Liver (tissue), 8 donors: ENCODE measurements at regions not wholly inside any gene's neighbourhood (a gene's known extent, or its start where the extent isn't known, plus 50 kb on each side); places are given as distances from the start of the nearest gene placed in this dataset.

Experiments used
- DNase-seq: peaks from one replicate; pipeline ENCODE4 v3.0.0-alpha.2; 2017; ENCODE audit warnings: low spot score
- H3K27ac ChIP-seq, 2 donors: one replicate each; pipeline ENCODE4 v1.7.0; 2013; ENCODE audit warnings: inconsistent platforms in 2 of 2, low read length in 2 of 2, control low read depth in 1 of 2, low read depth in 1 of 2, mild to moderate bottlenecking in 1 of 2
- H3K27me3 ChIP-seq, 4 donors: one replicate each; pipeline versions ENCODE4 v1.6.1 to v1.7.0; 2013; ENCODE audit warnings: low read length in 3 of 4, inconsistent platforms in 1 of 4, mild to moderate bottlenecking in 1 of 4, moderate library complexity in 1 of 4; ENCODE audit not compliant: control insufficient read depth in 4 of 4, insufficient read depth in 4 of 4
- H3K36me3 ChIP-seq, 4 donors: one replicate each; pipeline versions ENCODE4 v1.6.1 to v1.7.0; 2013; ENCODE audit warnings: low read length in 3 of 4, mild to moderate bottlenecking in 3 of 4, low read depth in 1 of 4, moderate library complexity in 1 of 4; ENCODE audit not compliant: control insufficient read depth in 4 of 4, insufficient read depth in 3 of 4
- H3K4me1 ChIP-seq, 4 donors: one replicate each; pipeline versions ENCODE4 v1.6.1 to v1.7.0; 2013; ENCODE audit warnings: low read length in 3 of 4, mild to moderate bottlenecking in 3 of 4, moderate library complexity in 1 of 4; ENCODE audit not compliant: control insufficient read depth in 4 of 4, insufficient read depth in 4 of 4
- H3K4me3 ChIP-seq, 3 donors: one replicate each; pipeline versions ENCODE4 v1.6.1 to v1.7.0; 2013; ENCODE audit warnings: low read length in 3 of 3, control low read depth in 1 of 3, low read depth in 1 of 3, mild to moderate bottlenecking in 1 of 3
- H3K9ac ChIP-seq, 2 donors: one replicate each; pipeline ENCODE4 v1.7.0; 2013; ENCODE audit warnings: low read length in 2 of 2, mild to moderate bottlenecking in 2 of 2, moderate library complexity in 2 of 2, control low read depth in 1 of 2, low read depth in 1 of 2
- H3K9me3 ChIP-seq, 4 donors: one replicate each; pipeline versions ENCODE4 v1.6.1 to v1.7.0; 2013; ENCODE audit warnings: low read length in 3 of 4; ENCODE audit not compliant: control insufficient read depth in 4 of 4
- EGR1 ChIP-seq, 2 donors: IDR thresholded peaks; 2 replicates each; pipeline ENCODE4 v1.6.1; 2016 to 2018; ENCODE audit warnings: antibody characterized with exemption in 2 of 2, low read depth in 2 of 2
- GABPA ChIP-seq, 2 donors: IDR thresholded peaks in 1 of 2; conservative IDR thresholded peaks in 1 of 2; 2 replicates each; pipeline ENCODE4 v1.6.1; 2016; ENCODE audit warnings: antibody characterized with exemption in 2 of 2, mild to moderate bottlenecking in 1 of 2, moderate library complexity in 1 of 2
- HNF4G ChIP-seq: IDR thresholded peaks from 2 replicates; pipeline ENCODE4 v1.6.1; 2016; ENCODE audit warnings: antibody characterized with exemption
- JUND ChIP-seq, 2 donors: IDR thresholded peaks; 2 replicates each; pipeline ENCODE4 v1.6.1; 2016; ENCODE audit warnings: antibody characterized with exemption in 2 of 2
- NR2F2 ChIP-seq: IDR thresholded peaks from 2 replicates; pipeline ENCODE4 v1.6.1; 2016; ENCODE audit warnings: antibody characterized with exemption
- RAD21 ChIP-seq, 2 donors: IDR thresholded peaks; 2 replicates each; pipeline ENCODE4 v1.6.1; 2016; ENCODE audit warnings: antibody characterized with exemption in 2 of 2, mild to moderate bottlenecking in 2 of 2
- RXRA ChIP-seq, 2 donors: IDR thresholded peaks; 2 replicates each; pipeline ENCODE4 v1.6.1; 2017 to 2018; ENCODE audit warnings: antibody characterized with exemption in 2 of 2, mild to moderate bottlenecking in 1 of 2
- SP1 ChIP-seq: IDR thresholded peaks from 2 replicates; pipeline ENCODE4 v1.6.1; 2018; ENCODE audit warnings: antibody characterized with exemption, mild to moderate bottlenecking
- TAF1 ChIP-seq: conservative IDR thresholded peaks from 2 replicates; pipeline ENCODE4 v1.6.1; 2016; ENCODE audit warnings: antibody characterized with exemption, mild to moderate bottlenecking
- YY1 ChIP-seq: IDR thresholded peaks from 2 replicates; pipeline ENCODE4 v1.6.1; 2016; ENCODE audit warnings: antibody characterized with exemption, mild to moderate bottlenecking
- WGBS: extraction: QIAGEN DNeasy Blood & Tissue Kit; methylation state at CpG from one replicate; pipeline ENCODE4 v1.1.7; 2013; 5-methylcytosine and 5-hydroxymethylcytosine counted together
- TF ChIP-seq, protein P1 (sequence below): IDR thresholded peaks from 2 replicates; pipeline ENCODE4 v1.6.1; 2016; ENCODE audit warnings: antibody characterized with exemption, mild to moderate bottlenecking
- TF ChIP-seq, protein P2 (sequence below): fragments of 150-350 bp; IDR thresholded peaks from 2 replicates; pipeline ENCODE4 v1.5.1; 2017; ENCODE audit warnings: improper control_type of control experiment, low read depth, low read length; ENCODE audit not compliant: missing input control
- TF ChIP-seq, protein P3 (sequence below): IDR thresholded peaks from 2 replicates; pipeline ENCODE4 v1.6.1; 2016; ENCODE audit warnings: antibody characterized with exemption
- TF ChIP-seq, protein P4 (sequence below): IDR thresholded peaks from 2 replicates; pipeline ENCODE4 v1.6.1; 2016; ENCODE audit warnings: antibody characterized with exemption
- donor health status: healthy.
- donor health status: healthy.
- donor health status: healthy.
- donor health status: healthy.
- donor health status: healthy.

DNA sequence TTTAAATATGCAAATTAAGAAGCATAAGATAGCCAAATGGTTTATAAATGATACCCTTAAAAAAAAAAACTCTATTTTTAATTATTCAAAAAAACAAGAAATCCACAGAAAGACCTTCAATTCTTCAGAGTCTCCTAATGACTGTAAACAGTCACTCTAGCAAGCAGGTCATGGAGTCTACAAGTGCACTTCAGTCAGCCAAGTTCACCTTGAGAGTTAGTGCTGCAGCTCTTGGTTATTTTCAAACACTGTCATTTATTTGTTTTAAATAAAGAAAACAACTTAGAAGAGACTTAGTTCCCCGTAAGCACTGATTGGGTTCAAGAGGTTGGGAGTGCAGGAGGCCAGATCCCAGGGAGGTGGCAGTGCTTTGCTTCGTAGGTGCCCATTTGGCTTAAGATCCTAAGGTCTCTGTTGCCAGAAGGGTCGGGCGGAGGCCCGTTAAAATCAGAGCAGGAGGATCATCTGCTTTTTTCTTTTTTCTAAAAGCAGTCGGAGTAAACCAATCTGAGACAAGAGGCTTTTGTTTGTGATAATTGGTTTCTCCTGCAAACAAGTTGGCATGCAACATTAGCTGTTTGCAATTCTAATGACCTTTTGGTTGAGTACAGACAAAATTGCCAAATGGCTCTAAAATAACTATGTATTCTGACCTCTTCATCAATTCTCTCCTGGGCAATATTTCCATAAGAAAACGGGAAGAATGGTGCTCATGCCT, 86.4 kb upstream of the ELMO1 start:
- Histone ChIP-seq H3K4me1 (no peaks in the 10 kb centered on the region), H3K4me3 (no peak overlapping the region), H3K36me3 (no peaks in the 10 kb centered on the region), H3K9me3 (no peaks in the 10 kb centered on the region), H3K9ac (no peak overlapping the region), H3K27me3 (no peaks in the 10 kb centered on the region), H3K27ac (no peak overlapping the region)
- DNase-seq, result no peak
- TF ChIP-seq HNF4G, result no peak
- no peak for TF ChIP-seq RXRA (IDR thresholded peaks at IDR 0.05)
- TF ChIP-seq GABPA (IDR thresholded peaks at IDR 0.05 in 1 of 2, conservative IDR thresholded peaks at IDR 0.05 in 1 of 2), result no peak
- WGBS, result 74% methylated on average over 7 of the region's 7 CpGs

DNA sequence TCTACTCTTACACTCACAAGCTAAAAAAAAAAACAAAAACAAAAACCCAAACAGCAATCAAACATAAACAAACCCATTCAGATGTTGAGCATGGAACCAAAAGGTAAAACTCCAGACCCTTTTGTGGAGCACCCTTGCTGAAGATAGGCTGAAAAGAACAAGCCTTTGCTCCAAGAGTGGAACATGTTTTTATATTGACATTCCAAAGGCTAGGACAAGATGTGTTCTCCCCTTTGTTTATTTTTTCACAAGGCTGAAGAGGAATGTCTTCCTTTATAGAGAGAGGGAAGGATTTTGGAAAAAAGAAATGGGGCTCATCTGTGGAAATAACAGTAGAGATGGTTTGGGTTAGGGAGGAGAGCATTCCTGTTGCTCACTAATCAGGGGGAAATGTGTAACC, 87.2 kb upstream of the ELMO1 start:
- TF ChIP-seq, protein P1, sequence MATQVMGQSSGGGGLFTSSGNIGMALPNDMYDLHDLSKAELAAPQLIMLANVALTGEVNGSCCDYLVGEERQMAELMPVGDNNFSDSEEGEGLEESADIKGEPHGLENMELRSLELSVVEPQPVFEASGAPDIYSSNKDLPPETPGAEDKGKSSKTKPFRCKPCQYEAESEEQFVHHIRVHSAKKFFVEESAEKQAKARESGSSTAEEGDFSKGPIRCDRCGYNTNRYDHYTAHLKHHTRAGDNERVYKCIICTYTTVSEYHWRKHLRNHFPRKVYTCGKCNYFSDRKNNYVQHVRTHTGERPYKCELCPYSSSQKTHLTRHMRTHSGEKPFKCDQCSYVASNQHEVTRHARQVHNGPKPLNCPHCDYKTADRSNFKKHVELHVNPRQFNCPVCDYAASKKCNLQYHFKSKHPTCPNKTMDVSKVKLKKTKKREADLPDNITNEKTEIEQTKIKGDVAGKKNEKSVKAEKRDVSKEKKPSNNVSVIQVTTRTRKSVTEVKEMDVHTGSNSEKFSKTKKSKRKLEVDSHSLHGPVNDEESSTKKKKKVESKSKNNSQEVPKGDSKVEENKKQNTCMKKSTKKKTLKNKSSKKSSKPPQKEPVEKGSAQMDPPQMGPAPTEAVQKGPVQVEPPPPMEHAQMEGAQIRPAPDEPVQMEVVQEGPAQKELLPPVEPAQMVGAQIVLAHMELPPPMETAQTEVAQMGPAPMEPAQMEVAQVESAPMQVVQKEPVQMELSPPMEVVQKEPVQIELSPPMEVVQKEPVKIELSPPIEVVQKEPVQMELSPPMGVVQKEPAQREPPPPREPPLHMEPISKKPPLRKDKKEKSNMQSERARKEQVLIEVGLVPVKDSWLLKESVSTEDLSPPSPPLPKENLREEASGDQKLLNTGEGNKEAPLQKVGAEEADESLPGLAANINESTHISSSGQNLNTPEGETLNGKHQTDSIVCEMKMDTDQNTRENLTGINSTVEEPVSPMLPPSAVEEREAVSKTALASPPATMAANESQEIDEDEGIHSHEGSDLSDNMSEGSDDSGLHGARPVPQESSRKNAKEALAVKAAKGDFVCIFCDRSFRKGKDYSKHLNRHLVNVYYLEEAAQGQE, result no peak
- TF ChIP-seq HNF4G (no peak), YY1 (no peak), NR2F2 (no peak), JUND (IDR thresholded peaks at IDR 0.05) (no peak), SP1 (no peak), EGR1 (IDR thresholded peaks at IDR 0.05; ENCODE audit: low read depth in 2 of 2) (no peak), GABPA (IDR thresholded peaks at IDR 0.05 in 1 of 2, conservative IDR thresholded peaks at IDR 0.05 in 1 of 2) (no peak), RAD21 (IDR thresholded peaks at IDR 0.05) (no peak), TAF1 (no peak)
- TF ChIP-seq, protein P2, sequence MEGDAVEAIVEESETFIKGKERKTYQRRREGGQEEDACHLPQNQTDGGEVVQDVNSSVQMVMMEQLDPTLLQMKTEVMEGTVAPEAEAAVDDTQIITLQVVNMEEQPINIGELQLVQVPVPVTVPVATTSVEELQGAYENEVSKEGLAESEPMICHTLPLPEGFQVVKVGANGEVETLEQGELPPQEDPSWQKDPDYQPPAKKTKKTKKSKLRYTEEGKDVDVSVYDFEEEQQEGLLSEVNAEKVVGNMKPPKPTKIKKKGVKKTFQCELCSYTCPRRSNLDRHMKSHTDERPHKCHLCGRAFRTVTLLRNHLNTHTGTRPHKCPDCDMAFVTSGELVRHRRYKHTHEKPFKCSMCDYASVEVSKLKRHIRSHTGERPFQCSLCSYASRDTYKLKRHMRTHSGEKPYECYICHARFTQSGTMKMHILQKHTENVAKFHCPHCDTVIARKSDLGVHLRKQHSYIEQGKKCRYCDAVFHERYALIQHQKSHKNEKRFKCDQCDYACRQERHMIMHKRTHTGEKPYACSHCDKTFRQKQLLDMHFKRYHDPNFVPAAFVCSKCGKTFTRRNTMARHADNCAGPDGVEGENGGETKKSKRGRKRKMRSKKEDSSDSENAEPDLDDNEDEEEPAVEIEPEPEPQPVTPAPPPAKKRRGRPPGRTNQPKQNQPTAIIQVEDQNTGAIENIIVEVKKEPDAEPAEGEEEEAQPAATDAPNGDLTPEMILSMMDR, result no peak
- TF ChIP-seq, protein P3, sequence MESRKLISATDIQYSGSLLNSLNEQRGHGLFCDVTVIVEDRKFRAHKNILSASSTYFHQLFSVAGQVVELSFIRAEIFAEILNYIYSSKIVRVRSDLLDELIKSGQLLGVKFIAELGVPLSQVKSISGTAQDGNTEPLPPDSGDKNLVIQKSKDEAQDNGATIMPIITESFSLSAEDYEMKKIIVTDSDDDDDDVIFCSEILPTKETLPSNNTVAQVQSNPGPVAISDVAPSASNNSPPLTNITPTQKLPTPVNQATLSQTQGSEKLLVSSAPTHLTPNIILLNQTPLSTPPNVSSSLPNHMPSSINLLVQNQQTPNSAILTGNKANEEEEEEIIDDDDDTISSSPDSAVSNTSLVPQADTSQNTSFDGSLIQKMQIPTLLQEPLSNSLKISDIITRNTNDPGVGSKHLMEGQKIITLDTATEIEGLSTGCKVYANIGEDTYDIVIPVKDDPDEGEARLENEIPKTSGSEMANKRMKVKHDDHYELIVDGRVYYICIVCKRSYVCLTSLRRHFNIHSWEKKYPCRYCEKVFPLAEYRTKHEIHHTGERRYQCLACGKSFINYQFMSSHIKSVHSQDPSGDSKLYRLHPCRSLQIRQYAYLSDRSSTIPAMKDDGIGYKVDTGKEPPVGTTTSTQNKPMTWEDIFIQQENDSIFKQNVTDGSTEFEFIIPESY, result no peak
- TF ChIP-seq, protein P4, sequence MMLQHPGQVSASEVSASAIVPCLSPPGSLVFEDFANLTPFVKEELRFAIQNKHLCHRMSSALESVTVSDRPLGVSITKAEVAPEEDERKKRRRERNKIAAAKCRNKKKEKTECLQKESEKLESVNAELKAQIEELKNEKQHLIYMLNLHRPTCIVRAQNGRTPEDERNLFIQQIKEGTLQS, result no peak
- Histone ChIP-seq H3K4me3 (no peak overlapping the region), H3K27ac (no peak overlapping the region), H3K9me3 (no peaks in the 10 kb centered on the region), H3K27me3 (no peaks in the 10 kb centered on the region), H3K9ac (no peak overlapping the region), H3K4me1 (no peaks in the 10 kb centered on the region), H3K36me3 (no peaks in the 10 kb centered on the region)
- DNase-seq, result no peak
